ENCODE measurements at regions not wholly inside any gene's neighbourhood (a gene's known extent, or its start where the extent isn't known, plus 50 kb on each side); places are given as distances from the start of the nearest gene placed in this dataset.

- TF ChIP-seq CTCF (conservative IDR thresholded peaks at IDR 0.05; ENCODE audit: low read depth, low read length) = no peak
- TF ChIP-seq, protein P1, sequence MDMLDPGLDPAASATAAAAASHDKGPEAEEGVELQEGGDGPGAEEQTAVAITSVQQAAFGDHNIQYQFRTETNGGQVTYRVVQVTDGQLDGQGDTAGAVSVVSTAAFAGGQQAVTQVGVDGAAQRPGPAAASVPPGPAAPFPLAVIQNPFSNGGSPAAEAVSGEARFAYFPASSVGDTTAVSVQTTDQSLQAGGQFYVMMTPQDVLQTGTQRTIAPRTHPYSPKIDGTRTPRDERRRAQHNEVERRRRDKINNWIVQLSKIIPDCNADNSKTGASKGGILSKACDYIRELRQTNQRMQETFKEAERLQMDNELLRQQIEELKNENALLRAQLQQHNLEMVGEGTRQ (IDR thresholded peaks at IDR 0.05; ENCODE audit: low read depth, low read length) = no peak
- no peak for TF ChIP-seq POLR2A (IDR thresholded peaks at IDR 0.05; ENCODE audit: low read depth, low read length)
- TF ChIP-seq BHLHE40 (IDR thresholded peaks at IDR 0.05; ENCODE audit: low read depth, low read length) = no peak
- TF ChIP-seq RCOR1 (IDR thresholded peaks at IDR 0.05; ENCODE audit: insufficient replicate concordance, low read length) = no peak
- no peak for TF ChIP-seq RAD21 (IDR thresholded peaks at IDR 0.05; ENCODE audit: low read length)
- no peak for TF ChIP-seq CEBPB (IDR thresholded peaks at IDR 0.05; ENCODE audit: low read depth, low read length)
- TF ChIP-seq SMC3 (IDR thresholded peaks at IDR 0.05; ENCODE audit: low read depth, low read length) = no peak
- no peak for TF ChIP-seq ELK1 (IDR thresholded peaks at IDR 0.05; ENCODE audit: borderline replicate concordance, low read depth, low read length)
- TF ChIP-seq RFX5 (IDR thresholded peaks at IDR 0.05; ENCODE audit: low read depth, low read length) = no peak
- no peak for TF ChIP-seq MAFK (IDR thresholded peaks at IDR 0.05; ENCODE audit: low read depth, low read length)
- TF ChIP-seq FOS (IDR thresholded peaks at IDR 0.05; ENCODE audit: low read depth, low read length) = no peak
- TF ChIP-seq MXI1 (IDR thresholded peaks at IDR 0.05; ENCODE audit: borderline replicate concordance, low read depth, low read length) = no peak
These were observed 1900.8 kb upstream of the PCDH10 start for GRCh38 chr4:131248314-131248713.

Measured in IMR-90 (cell line).